KMS-11 (cell line): ENCODE measurements at regions not wholly inside any gene's neighbourhood (a gene's known extent, or its start where the extent isn't known, plus 50 kb on each side); places are given as distances from the start of the nearest gene placed in this dataset.

Experiments used
- H2AFZ ChIP-seq: fragments of 200-600 bp; sonication (generic); 2 replicates; pipeline ENCODE4 v1.6.1; 2016; ENCODE audit warnings: antibody characterized with exemption, mixed run types, low read depth
- H3K27ac ChIP-seq: fragments of 200-600 bp; sonication (generic); 2 replicates; pipeline ENCODE4 v1.6.1; 2016; ENCODE audit warnings: mild to moderate bottlenecking, mixed run types
- H3K27me3 ChIP-seq: fragments of 200-600 bp; sonication (generic); 2 replicates; pipeline ENCODE4 v1.6.1; 2017; ENCODE audit warnings: mild to moderate bottlenecking, low read depth, mixed run types, moderate library complexity; ENCODE audit not compliant: insufficient read depth
- H3K36me3 ChIP-seq: fragments of 200-600 bp; sonication (generic); 2 replicates; pipeline ENCODE4 v1.6.1; 2017; ENCODE audit warnings: mild to moderate bottlenecking, mixed run types; ENCODE audit not compliant: insufficient read depth
- H3K4me1 ChIP-seq: fragments of 200-600 bp; sonication (generic); 2 replicates; pipeline ENCODE4 v1.6.1; 2016; ENCODE audit warnings: mild to moderate bottlenecking, low read depth, mixed run types; ENCODE audit not compliant: poor library complexity, severe bottlenecking
- H3K4me2 ChIP-seq: fragments of 200-600 bp; sonication (generic); 2 replicates; pipeline ENCODE4 v1.7.0; 2016; ENCODE audit warnings: mild to moderate bottlenecking, mixed run types
- H3K4me3 ChIP-seq: fragments of 200-600 bp; sonication (generic); IDR thresholded peaks from 2 replicates; pipeline ENCODE4 v1.6.1; 2017; ENCODE audit warnings: low read depth, low read length, mixed read lengths; ENCODE audit not compliant: insufficient read depth
- H3K79me2 ChIP-seq: fragments of 200-600 bp; sonication (generic); 2 replicates; pipeline ENCODE4 v1.6.1; 2016; ENCODE audit warnings: low read depth, mixed run types; ENCODE audit not compliant: insufficient read depth
- H3K9ac ChIP-seq: fragments of 200-600 bp; sonication (generic); 2 replicates; pipeline ENCODE4 v1.6.1; 2016; ENCODE audit warnings: mild to moderate bottlenecking, mixed run types
- H4K20me1 ChIP-seq: fragments of 200-600 bp; sonication (generic); 2 replicates; pipeline ENCODE4 v1.6.1; 2016; ENCODE audit warnings: mild to moderate bottlenecking, mixed run types; ENCODE audit not compliant: insufficient read depth
- CTCF ChIP-seq: fragments of 200-600 bp; sonication (generic); conservative IDR thresholded peaks from 2 replicates; pipeline ENCODE4 v1.6.1; 2017; ENCODE audit warnings: low read depth, mild to moderate bottlenecking, antibody characterized with exemption, low read length, moderate library complexity, mixed read lengths

DNA sequence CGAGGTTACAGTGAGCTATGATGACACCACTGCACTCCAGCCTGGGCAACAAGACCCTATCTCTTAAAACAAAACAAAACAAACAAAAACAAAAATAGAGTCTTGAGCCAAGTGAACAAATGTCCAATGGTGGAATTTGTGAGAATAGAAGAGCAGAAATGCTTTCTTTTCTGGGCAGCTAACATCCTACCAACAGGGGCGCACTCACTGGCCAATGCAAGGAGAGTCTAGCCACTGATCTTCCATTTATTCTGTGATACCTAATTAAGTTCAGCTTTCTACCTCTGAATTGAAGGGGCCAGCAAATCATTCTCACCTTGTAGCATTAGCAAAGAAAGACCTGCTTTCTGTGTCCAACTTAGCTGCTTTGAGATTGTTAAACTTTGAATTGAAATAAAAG lies 301.9 kb upstream of the NR2F2 start:
- no peak overlapping the region for H3K27ac ChIP-seq

DNA sequence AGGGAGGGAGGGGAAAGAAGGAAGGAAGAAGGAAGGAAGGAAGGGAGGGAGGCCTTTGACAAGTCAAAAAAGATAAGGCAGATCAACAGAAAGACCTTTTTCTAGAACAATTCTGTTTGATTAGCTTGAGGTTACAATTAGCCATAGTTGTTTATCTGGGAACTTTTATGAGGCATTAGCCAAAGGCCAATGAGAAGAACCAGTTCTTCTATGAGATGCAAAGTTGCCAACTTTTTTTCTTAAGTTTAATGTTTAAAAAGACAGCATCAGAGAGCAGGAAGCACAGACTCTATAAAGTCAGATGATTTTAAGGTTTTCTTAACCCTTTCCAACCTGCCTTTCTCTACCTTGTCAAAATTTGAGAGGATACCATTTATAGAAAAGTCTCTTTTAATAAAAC lies 301.3 kb upstream of the NR2F2 start:
- Histone ChIP-seq H3K27ac (no peak overlapping the region), H2AFZ (no peak overlapping the region), H3K9ac (no peak overlapping the region), H3K27me3 (no peaks in the 10 kb centered on the region), H3K4me2 (no peak overlapping the region), H3K36me3 (no peaks in the 10 kb centered on the region), H3K4me3 (no peak overlapping the region), H3K4me1 (no peaks in the 10 kb centered on the region), H4K20me1 (no peaks in the 10 kb centered on the region), H3K79me2 (no peaks in the 10 kb centered on the region)
- TF ChIP-seq CTCF: no peak

More for the DNA sequence above, 301.9 kb upstream of the NR2F2 start:
- TF ChIP-seq CTCF: no peak
- Histone ChIP-seq H3K4me3 (no peak overlapping the region), H3K4me2 (no peak overlapping the region), H2AFZ (no peak overlapping the region), H3K4me1 (no peaks in the 10 kb centered on the region), H3K27me3 (no peaks in the 10 kb centered on the region), H3K79me2 (no peaks in the 10 kb centered on the region), H3K36me3 (no peaks in the 10 kb centered on the region), H4K20me1 (no peaks in the 10 kb centered on the region), H3K9ac (no peak overlapping the region)

DNA sequence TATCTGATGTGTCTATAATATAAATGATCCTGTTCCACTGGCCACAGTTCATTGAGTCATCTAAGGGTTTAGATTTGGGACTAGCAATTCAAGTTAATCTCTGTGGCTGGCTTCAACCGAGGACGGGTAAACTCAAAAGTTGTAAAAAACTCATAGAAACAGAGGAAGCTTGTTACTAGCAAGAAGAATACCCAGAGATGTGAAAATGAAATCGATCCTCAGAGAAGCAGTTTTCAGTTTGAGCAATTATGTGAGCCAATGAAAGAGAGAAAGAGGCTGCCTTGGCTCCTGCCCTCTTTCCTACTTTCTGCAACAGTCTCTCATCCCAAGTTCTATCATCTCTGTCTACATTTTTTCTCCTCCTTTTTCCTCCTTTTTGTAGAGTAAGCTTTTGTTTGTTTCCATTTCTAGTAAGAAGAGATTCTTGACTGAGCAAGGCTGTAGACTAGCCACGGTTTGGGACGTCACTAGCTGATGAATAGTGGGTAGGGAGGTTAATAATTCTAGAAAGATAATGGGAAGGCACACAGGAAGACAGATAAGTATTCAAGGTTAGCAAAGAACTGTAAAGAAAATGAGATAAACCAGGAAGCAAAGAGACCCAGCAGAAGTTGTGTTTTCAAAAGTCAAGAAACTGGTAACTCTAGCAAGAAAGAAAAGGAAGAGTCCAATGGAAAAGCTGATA lies 298.9 kb upstream of the NR2F2 start:
- Histone ChIP-seq H4K20me1 (no peaks in the 10 kb centered on the region), H3K27ac (no peak overlapping the region), H3K4me2 (no peak overlapping the region), H3K27me3 (peaks cover 3% of the 10 kb centered on the region; the same call in 1 of the 2 replicates), H3K4me3 (no peak overlapping the region), H2AFZ (no peak overlapping the region), H3K9ac (no peak overlapping the region), H3K4me1 (peaks cover 3% of the 10 kb centered on the region), H3K36me3 (no peaks in the 10 kb centered on the region), H3K79me2 (no peaks in the 10 kb centered on the region)
- TF ChIP-seq CTCF: no peak

- TF ChIP-seq CTCF: no peak
- Histone ChIP-seq H4K20me1 (no peaks in the 10 kb centered on the region), H3K36me3 (no peaks in the 10 kb centered on the region), H3K27ac (no peak overlapping the region), H3K4me3 (no peak overlapping the region), H3K79me2 (no peaks in the 10 kb centered on the region), H3K4me1 (peaks cover 24% of the 10 kb centered on the region), H3K27me3 (peaks cover 7% of the 10 kb centered on the region; the same call in 1 of the 2 replicates), H3K9ac (no peak overlapping the region), H3K4me2 (no peak overlapping the region), H2AFZ (no peak overlapping the region)
Measured at GRCh38 chr15:96035091-96035490, 295.4 kb upstream of the NR2F2 start.
